NCI-H510A (cell line): ENCODE measurements at regions not wholly inside any gene's neighbourhood (a gene's known extent, or its start where the extent isn't known, plus 50 kb on each side); places are given as distances from the start of the nearest gene placed in this dataset.
"Not testable (repeated sequence)": the region's sequence is repeated elsewhere in the genome, so short reads cannot be mapped to it uniquely, and the experiment has no call there.

Experiments used
- DNase-seq: peaks from one replicate; lab custom pipeline; 2025; lab: John Stamatoyannopoulos, UW

DNA sequence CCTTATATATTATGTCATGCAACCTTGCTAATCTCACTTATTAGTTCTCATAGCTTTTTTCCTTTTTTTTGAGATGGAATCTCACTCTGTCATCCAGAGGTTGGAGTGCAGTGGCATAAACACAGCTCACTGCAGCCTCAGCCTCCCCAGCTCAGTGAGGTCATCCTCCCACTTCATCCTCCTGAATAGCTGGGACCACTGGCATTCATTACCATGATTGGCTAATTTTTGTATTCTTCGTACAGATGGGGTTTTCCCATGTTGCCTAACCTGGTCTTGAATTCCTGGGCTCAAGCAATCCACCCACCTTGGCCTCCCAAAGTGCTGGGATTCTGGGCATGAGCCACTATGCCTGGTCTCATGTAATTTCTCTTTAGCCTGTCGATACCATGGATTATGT lies 89.1 kb upstream of the TRIM24 start:
- DNase-seq = no peak

DNA sequence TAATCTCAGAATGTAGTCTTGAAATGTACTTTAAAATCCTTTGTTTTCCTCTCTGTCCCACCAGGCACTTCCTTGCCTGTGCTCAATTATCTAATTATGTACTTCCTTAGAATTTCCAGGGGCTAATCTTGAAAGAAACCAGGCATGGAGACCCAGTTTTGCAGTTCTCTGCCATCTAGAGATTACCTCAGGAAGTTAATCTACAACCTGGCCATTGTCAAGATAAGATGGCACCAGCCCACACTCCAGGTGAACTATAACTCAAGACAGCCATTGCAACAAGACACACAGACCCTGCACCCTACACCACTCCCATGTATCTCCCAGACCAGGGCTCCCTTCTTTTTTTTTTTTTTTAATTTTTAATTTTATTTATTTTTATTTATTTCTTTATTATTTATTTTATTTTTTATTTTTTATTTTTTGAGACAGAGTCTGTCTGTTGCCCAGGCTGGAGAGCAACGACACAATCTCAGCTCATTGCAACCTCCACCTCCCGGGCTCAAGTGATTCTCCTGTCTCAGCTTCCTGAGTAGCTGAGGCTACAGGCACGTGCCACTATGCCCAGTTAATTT lies 85.9 kb upstream of the TRIM24 start:
- no peak for DNase-seq

DNA sequence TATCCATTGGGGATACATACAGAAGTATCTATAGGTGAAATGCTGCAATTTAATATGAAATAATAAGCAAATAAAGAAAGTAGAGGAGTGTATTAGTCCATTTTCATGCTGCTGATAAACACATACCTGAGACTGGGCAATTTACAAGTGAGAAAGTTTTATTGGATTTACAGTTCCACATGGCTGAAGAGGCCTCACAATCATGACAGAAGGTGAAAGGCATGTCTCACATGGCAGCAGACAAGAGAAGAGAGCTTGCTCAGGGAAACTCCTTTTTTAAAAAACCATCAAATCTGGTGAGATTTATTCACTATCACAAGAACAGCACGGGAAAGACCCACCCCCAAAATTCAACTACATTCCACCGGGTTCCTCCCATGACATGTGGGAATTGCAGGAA lies 82.8 kb upstream of the TRIM24 start:
- DNase-seq = no peak

GRCh38 chr7:138378741-138379559 lies 81.1 kb upstream of the TRIM24 start:
- DNase-seq = no peak

- no peak for DNase-seq
These were observed 77.0 kb upstream of the TRIM24 start for GRCh38 chr7:138382862-138383565.

DNA sequence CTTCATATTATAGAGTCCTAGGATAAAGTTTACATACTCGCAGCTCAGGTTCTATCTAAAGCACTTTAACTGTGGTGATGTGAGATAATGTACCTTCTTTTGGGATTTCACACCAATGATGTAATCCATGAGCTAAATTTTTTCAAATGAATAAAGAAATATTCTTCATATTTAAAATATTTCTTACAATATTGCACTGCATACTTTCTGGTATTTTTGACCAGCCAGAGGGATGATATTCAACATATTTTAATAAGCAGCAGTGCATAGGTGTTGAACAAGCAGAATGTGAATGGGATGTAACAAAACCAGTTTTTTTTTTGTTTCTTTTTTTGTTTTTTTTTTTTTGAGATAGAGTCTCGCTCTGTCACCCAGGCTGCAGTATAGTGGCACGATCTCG lies 73.2 kb upstream of the TRIM24 start:
- no peak for DNase-seq

GRCh38 chr7:138387755-138388475 lies 72.1 kb upstream of the TRIM24 start:
- DNase-seq = no peak

DNA sequence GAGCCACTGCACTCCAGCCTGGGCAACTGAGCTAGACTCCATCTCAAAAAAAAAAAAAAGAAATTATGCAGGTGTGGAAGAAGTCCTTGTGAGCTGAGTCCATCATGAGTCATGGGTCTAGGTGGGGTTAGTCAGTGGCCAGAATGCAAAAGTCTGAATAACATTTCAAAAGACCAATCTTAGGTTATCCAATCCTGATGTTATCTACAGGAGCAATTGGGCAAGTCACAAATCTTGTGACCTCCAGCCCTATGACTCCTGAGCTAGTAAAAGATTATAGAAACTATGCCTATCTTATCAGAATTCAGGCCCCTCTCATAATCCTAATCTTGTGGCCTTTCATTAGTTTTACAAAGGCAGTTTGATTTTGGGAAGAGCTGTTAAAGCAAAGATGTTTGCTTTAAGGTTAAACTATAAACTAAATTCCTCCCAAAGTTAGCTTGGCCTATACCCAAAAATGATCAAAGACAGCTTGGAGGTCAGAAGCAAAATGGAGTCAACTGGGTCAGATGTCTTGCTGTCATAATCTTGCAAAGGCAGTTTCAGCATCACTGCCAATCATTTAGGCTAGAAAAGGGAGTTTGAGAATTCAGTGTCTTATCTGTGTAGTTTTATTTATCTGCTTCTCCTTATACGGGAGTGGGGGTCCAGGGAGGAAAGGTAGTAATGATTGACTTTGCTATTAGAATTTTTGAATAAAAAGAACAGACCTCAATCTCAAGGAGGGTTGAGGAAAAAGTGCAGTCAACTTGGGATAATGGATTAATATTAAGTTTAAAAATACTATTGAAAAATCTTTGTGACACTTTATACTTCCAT lies 71.2 kb upstream of the TRIM24 start:
- no peak for DNase-seq

DNA sequence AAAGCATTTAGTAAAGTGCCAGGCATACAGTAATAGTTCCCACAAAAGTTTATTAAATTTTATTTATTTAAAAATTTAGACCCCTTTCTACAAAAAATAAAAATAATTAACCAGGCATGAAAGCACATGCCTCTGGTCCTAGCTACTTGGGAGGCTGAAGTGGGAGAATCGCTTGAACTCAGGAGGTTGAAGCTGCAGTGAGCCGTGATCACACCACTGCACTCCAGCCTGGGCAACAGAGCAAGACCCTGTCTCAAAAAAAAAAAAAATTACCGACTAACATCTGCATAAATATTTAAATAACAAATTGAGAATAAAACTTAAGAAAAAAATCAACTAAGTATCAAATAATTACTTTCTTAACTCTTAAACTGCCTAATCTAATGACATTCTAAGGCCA lies 64.3 kb upstream of the TRIM24 start:
- DNase-seq = no peak

DNA sequence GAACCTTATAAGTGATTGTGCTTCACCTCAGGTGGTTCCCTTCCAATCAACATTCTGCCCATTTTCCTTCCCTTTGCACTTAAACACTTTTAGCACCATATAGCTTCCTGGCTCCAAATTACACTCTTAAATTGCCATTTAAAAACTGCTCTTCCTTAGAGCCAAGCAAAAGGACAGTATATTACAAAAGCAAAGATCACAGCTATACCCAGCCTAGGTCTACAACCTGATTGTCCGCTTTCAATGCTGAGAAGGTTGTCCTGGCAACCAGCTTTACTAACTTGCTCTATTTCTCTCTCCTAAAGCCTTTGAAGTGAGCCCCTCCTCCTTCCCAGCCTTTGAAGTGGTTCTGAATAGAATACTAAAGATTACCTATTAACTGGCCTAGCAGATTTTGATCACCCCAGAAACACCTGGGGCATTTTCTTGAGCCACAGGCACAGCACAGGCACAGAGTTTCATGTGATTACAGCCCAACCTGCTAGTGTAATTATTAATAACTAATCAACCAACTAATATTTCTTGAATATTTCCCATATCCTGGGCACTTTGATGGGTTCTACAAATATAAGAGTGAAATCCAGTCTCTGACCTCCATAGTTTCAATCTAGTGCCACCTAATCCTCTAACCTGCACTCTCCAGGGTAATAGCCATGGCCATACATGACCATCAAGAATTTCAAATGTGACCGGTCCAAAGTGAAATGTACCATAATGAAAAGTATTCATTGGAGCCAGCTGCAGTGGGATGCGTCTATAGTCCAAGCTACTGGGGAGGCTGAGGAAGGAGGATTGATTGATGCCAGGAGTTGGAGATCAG lies 63.6 kb upstream of the TRIM24 start:
- DNase-seq = no peak

DNA sequence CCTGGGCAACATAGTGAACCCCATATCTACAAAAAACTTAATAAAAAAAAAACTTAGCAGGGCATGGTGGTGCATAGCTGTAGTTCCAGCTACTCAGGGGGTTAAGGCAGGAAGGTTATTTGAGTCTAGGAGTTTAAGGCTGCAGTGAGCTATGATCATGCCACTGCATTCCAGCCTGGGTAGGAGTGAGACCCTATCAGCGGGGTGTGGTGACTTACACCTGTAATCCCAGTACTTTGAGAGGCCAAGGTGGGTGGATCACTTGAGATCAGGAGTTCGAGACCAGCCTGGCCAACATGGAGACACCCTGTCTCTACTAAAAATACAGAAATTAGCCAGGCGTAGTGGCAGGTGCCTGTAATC lies 63.0 kb upstream of the TRIM24 start:
- not testable (repeated sequence) for DNase-seq

DNA sequence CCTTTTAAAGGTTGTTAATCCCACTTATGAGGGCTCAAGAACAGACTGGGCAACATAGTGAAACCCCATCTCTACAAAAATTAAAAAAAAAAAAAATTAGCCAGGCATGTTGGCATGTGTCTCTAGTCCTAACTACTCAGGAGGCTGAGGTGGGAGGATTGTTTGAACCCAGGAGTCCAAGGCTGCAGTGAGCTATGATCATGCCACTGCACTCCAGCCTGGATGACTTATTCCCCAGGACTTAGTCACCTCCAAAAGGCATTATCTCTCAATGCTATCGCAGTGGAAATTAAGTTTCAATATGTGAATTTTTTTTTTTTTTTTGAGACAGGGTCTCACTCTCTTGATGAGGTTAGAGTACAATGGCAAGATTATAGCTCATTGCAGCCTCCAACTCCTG lies 61.2 kb upstream of the TRIM24 start:
- no peak for DNase-seq

GRCh38 chr7:138400400-138400886 lies 59.6 kb upstream of the TRIM24 start:
- DNase-seq = no peak

GRCh38 chr7:138402749-138403148 lies 57.3 kb upstream of the TRIM24 start:
- no peak for DNase-seq

DNA sequence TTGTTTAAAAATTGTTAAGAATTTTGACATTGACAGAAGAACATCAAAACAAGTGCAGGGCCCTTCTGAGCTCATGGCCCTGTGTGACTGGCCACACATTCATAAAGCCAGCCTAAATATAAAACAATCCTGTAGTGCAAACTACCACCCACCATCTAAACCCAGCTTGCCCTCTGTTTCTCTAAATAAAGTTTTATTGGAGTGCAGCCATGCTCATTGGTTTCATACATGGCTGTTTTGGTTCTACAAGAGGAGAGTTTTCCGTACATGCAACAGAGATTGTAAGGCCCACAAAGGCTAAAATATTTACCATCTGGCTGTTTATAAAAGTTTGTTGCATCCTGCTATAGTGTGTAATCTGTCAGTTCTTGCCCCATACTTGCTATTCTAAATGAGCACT lies 54.6 kb upstream of the TRIM24 start:
- no peak for DNase-seq

- no peak for DNase-seq
These were observed 52.3 kb upstream of the TRIM24 start for GRCh38 chr7:138407792-138408191.
